ENCODE measurements at regions not wholly inside any gene's neighbourhood (a gene's known extent, or its start where the extent isn't known, plus 50 kb on each side); places are given as distances from the start of the nearest gene placed in this dataset.

GRCh38 chr5:167973126-167973525 is 318.3 kb upstream of the WWC1 start:
- DNase-seq (ENCODE audit: low spot score), result no peak

- DNase-seq (ENCODE audit: low spot score), result no peak
Measured at GRCh38 chr5:167984951-167985350, 306.5 kb upstream of the WWC1 start.

GRCh38 chr5:167985373-167985772 is 306.1 kb upstream of the WWC1 start:
- no peak for DNase-seq (ENCODE audit: low spot score)

GRCh38 chr5:167987490-167988280 is 303.8 kb upstream of the WWC1 start:
- no peak for DNase-seq (ENCODE audit: low spot score)

GRCh38 chr5:167992868-167993267 is 298.6 kb upstream of the WWC1 start:
- no peak for DNase-seq (ENCODE audit: low spot score)

GRCh38 chr5:167993771-167994170 is 297.7 kb upstream of the WWC1 start:
- DNase-seq (ENCODE audit: low spot score), result no peak

- no peak for DNase-seq (ENCODE audit: low spot score)
Measured at GRCh38 chr5:167995844-167996425, 295.5 kb upstream of the WWC1 start.

GRCh38 chr5:167998148-167998767 is 293.2 kb upstream of the WWC1 start:
- no peak for DNase-seq (ENCODE audit: low spot score)

GRCh38 chr5:167999182-167999581 is 292.3 kb upstream of the WWC1 start:
- DNase-seq (ENCODE audit: low spot score), result no peak

GRCh38 chr5:168001318-168001717 is 290.1 kb upstream of the WWC1 start:
- DNase-seq (ENCODE audit: low spot score), result no peak

- DNase-seq (ENCODE audit: low spot score), result no peak
Measured at GRCh38 chr5:168002116-168002515, 289.3 kb upstream of the WWC1 start.

GRCh38 chr5:168005093-168005492 is 286.4 kb upstream of the WWC1 start:
- no peak for DNase-seq (ENCODE audit: low spot score)

GRCh38 chr5:168005936-168006335 is 285.5 kb upstream of the WWC1 start:
- DNase-seq (ENCODE audit: low spot score), result no peak

GRCh38 chr5:168006456-168007130 is 284.9 kb upstream of the WWC1 start:
- DNase-seq (ENCODE audit: low spot score), result no peak

- no peak for DNase-seq (ENCODE audit: low spot score)
Measured at GRCh38 chr5:168007286-168007685, 284.2 kb upstream of the WWC1 start.

- DNase-seq (ENCODE audit: low spot score), result no peak
Measured at GRCh38 chr5:168008555-168008954, 282.9 kb upstream of the WWC1 start.

- DNase-seq (ENCODE audit: low spot score), result no peak
Measured at GRCh38 chr5:168011096-168011495, 280.3 kb upstream of the WWC1 start.

GRCh38 chr5:168012006-168012405 is 279.4 kb upstream of the WWC1 start:
- no peak for DNase-seq (ENCODE audit: low spot score)

- DNase-seq (ENCODE audit: low spot score), result no peak
Measured at GRCh38 chr5:168013546-168013945, 277.9 kb upstream of the WWC1 start.

GRCh38 chr5:168014433-168015123 is 276.9 kb upstream of the WWC1 start:
- DNase-seq (ENCODE audit: low spot score), result no peak

- DNase-seq (ENCODE audit: low spot score), result no peak
Measured at GRCh38 chr5:168015506-168015905, 275.9 kb upstream of the WWC1 start.

GRCh38 chr5:168017313-168017712 is 274.1 kb upstream of the WWC1 start:
- no peak for DNase-seq (ENCODE audit: low spot score)
